ENCODE measurements at regions not wholly inside any gene's neighbourhood (a gene's known extent, or its start where the extent isn't known, plus 50 kb on each side); places are given as distances from the start of the nearest gene placed in this dataset.

DNA sequence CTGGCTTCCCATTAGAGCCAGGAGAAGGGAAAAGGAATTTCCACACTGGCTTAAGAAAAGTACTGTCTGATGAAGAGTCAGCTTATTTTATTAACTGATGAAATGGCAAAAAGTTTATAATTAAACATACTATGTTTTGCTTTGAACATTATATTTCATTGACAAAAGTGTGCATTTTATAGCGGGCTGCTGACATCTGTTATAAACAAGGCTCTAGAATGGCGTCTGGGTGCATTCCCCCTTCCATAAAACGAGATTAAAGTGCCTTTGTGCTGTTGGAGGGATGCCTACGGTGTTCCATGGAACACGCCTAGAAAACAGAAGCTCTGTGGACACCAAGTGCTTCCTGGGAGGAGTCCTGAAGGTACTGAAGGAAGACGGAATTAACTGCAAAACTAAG is 220.2 kb downstream of the SNX10 start:
- H3K4me3 ChIP-seq (ENCODE audit: low read length): no peak overlapping the region
- TF ChIP-seq CTCF (IDR thresholded peaks at IDR 0.05; ENCODE audit: insufficient read depth, low read depth, low read length, missing control alignments): no peak
- no peak for DNase-seq (ENCODE audit: low read depth)

GRCh38 chr7:26512737-26513136 is 221.1 kb downstream of the SNX10 start:
- H3K4me3 ChIP-seq (ENCODE audit: low read length): no peak overlapping the region
- no peak for DNase-seq (ENCODE audit: low read depth)
- TF ChIP-seq CTCF (IDR thresholded peaks at IDR 0.05; ENCODE audit: insufficient read depth, low read depth, low read length, missing control alignments): no peak

GRCh38 chr7:26513948-26514347 is 222.3 kb downstream of the SNX10 start:
- TF ChIP-seq CTCF (IDR thresholded peaks at IDR 0.05; ENCODE audit: insufficient read depth, low read depth, low read length, missing control alignments): no peak

DNA sequence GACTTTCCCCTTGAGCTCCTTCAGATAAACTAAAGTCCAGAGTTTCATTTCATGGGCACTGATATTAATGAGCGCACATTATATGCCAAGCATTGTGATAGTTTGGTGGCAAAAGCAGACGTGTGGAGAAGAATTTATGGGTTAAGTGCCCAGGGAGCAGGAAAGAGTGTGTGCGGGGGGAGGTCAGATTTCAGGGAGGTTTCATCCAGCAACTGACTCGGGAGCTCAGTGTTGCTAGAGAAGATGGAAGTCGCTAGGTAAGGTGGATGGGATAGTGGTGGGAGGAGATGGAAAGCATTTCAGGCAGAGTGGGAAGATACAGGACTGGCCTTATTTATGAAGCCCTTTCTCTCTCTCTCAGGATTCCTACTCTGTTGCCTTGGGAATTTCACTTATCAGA is 223.0 kb downstream of the SNX10 start:
- no peak for DNase-seq (ENCODE audit: low read depth)
- TF ChIP-seq CTCF (IDR thresholded peaks at IDR 0.05; ENCODE audit: insufficient read depth, low read depth, low read length, missing control alignments): no peak
- no peak overlapping the region for H3K4me3 ChIP-seq (ENCODE audit: low read length)

More at GRCh38 chr7:26513948-26514347, 222.3 kb downstream of the SNX10 start:
- H3K4me3 ChIP-seq (ENCODE audit: low read length): no peak overlapping the region
- DNase-seq (ENCODE audit: low read depth): no peak

- DNase-seq (ENCODE audit: low read depth): no peak
- no peak overlapping the region for H3K4me3 ChIP-seq (ENCODE audit: low read length)
- TF ChIP-seq CTCF (IDR thresholded peaks at IDR 0.05; ENCODE audit: insufficient read depth, low read depth, low read length, missing control alignments): no peak
Measured at GRCh38 chr7:26515314-26515842, 223.7 kb downstream of the SNX10 start.

DNA sequence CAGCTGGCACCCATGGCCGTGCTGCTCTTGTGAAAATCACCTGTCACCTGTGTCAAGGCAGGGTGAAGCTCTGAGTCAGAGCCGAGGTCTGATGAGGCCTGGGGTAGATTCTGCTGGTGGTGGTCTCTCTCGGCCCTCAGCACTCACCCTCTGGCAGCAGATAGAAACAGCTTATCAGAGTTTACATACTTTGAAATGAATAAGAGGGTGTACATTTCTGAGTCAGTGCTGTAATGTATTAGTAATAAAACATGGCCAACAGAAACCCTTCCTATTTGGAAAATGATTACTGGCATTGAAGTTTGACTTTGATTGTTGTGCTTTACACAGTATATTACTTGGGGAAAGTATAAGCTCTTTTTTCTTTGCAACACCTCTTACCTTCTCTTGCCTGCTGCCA is 228.8 kb downstream of the SNX10 start:
- H3K4me3 ChIP-seq (ENCODE audit: low read length): no peak overlapping the region
- no peak for DNase-seq (ENCODE audit: low read depth)
- TF ChIP-seq CTCF (IDR thresholded peaks at IDR 0.05; ENCODE audit: insufficient read depth, low read depth, low read length, missing control alignments): no peak

- H3K4me3 ChIP-seq (ENCODE audit: low read length): no peak overlapping the region
- no peak for DNase-seq (ENCODE audit: low read depth)
- no peak for TF ChIP-seq CTCF (IDR thresholded peaks at IDR 0.05; ENCODE audit: insufficient read depth, low read depth, low read length, missing control alignments)
Measured at GRCh38 chr7:26522633-26523032, 231.0 kb downstream of the SNX10 start.

Measured in epithelial cell of esophagus (primary cell).